ENCODE measurements at regions not wholly inside any gene's neighbourhood (a gene's known extent, or its start where the extent isn't known, plus 50 kb on each side); places are given as distances from the start of the nearest gene placed in this dataset.

DNA sequence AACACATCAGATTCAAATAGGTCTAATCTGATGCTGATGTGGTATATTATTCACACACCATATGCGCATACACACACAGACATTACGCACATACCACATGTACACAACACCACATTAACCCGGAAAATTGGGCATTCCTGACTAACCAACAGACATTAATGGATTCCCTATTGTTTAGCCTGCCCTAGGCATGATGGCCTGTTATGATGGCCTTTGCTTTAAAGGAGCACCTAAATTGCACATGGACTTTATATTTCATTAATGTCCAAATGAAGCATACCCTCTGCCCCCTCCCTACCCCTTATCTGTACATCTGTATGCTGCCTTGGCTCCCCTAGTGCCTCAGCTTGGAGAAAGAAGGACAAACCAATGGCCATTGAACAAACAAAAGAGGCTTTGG lies 127.7 kb upstream of the PRLR start:
- no peak for DNase-seq
- H3K27ac ChIP-seq (ENCODE audit: insufficient read depth, low read length, poor library complexity, severe bottlenecking) = no peak overlapping the region
- H3K27me3 ChIP-seq (replicated peaks; ENCODE audit: control insufficient read depth, insufficient read depth, low read length, poor library complexity, severe bottlenecking) = no peaks in the 10 kb centered on the region
- H3K4me1 ChIP-seq (ENCODE audit: control insufficient read depth, insufficient read depth, low read length, poor library complexity, severe bottlenecking) = no peaks in the 10 kb centered on the region
- H3K9me3 ChIP-seq (ENCODE audit: control insufficient read depth, low read length) = no peaks in the 10 kb centered on the region
- H3K36me3 ChIP-seq (ENCODE audit: control insufficient read depth, insufficient read depth, low read length) = no peaks in the 10 kb centered on the region
- no peak overlapping the region for H3K4me3 ChIP-seq (ENCODE audit: insufficient read depth, low read depth, low read length, poor library complexity, severe bottlenecking)

GRCh38 chr5:35356725-35357124 lies 126.4 kb upstream of the PRLR start:
- Histone ChIP-seq H3K4me1 (ENCODE audit: control insufficient read depth, insufficient read depth, low read length, poor library complexity, severe bottlenecking) (no peaks in the 10 kb centered on the region), H3K9me3 (ENCODE audit: control insufficient read depth, low read length) (no peaks in the 10 kb centered on the region), H3K27ac (ENCODE audit: insufficient read depth, low read length, poor library complexity, severe bottlenecking) (no peak overlapping the region), H3K36me3 (ENCODE audit: control insufficient read depth, insufficient read depth, low read length) (no peaks in the 10 kb centered on the region), H3K27me3 (replicated peaks; ENCODE audit: control insufficient read depth, insufficient read depth, low read length, poor library complexity, severe bottlenecking) (no peaks in the 10 kb centered on the region), H3K4me3 (ENCODE audit: insufficient read depth, low read depth, low read length, poor library complexity, severe bottlenecking) (no peak overlapping the region)
- no peak for DNase-seq

- no peak for DNase-seq
- no peaks in the 10 kb centered on the region for H3K27me3 ChIP-seq (replicated peaks; ENCODE audit: control insufficient read depth, insufficient read depth, low read length, poor library complexity, severe bottlenecking)
- H3K36me3 ChIP-seq (ENCODE audit: control insufficient read depth, insufficient read depth, low read length) = no peaks in the 10 kb centered on the region
- no peak overlapping the region for H3K4me3 ChIP-seq (ENCODE audit: insufficient read depth, low read depth, low read length, poor library complexity, severe bottlenecking)
- no peaks in the 10 kb centered on the region for H3K4me1 ChIP-seq (ENCODE audit: control insufficient read depth, insufficient read depth, low read length, poor library complexity, severe bottlenecking)
- no peak overlapping the region for H3K27ac ChIP-seq (ENCODE audit: insufficient read depth, low read length, poor library complexity, severe bottlenecking)
- H3K9me3 ChIP-seq (ENCODE audit: control insufficient read depth, low read length) = no peaks in the 10 kb centered on the region
Observed at GRCh38 chr5:35354751-35355150, 124.5 kb upstream of the PRLR start.

DNA sequence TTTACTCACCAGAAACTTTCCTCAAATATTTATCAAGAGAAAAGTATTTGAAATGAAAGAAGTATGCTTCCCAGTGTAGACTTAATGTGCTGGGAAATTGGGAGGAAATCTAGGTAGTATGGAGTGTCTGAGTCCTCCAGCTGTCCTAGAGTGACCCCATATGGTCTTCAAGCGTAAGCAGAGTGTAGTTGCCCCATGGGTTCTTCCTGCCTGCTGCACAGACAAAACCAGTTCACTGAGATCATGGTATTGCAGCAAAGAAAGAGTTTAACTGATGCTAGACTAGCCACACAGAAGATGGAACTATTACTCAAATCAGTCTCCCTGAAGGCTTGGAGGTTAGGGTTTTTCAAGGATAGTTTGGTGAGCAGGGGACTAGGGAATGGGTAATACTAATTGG lies 114.9 kb upstream of the PRLR start:
- Histone ChIP-seq H3K4me1 (ENCODE audit: control insufficient read depth, insufficient read depth, low read length, poor library complexity, severe bottlenecking) (no peaks in the 10 kb centered on the region), H3K4me3 (ENCODE audit: insufficient read depth, low read depth, low read length, poor library complexity, severe bottlenecking) (no peak overlapping the region), H3K27ac (ENCODE audit: insufficient read depth, low read length, poor library complexity, severe bottlenecking) (no peak overlapping the region), H3K9me3 (ENCODE audit: control insufficient read depth, low read length) (no peaks in the 10 kb centered on the region), H3K27me3 (replicated peaks; ENCODE audit: control insufficient read depth, insufficient read depth, low read length, poor library complexity, severe bottlenecking) (no peaks in the 10 kb centered on the region), H3K36me3 (ENCODE audit: control insufficient read depth, insufficient read depth, low read length) (no peaks in the 10 kb centered on the region)
- no peak for DNase-seq

- no peaks in the 10 kb centered on the region for H3K27me3 ChIP-seq (replicated peaks; ENCODE audit: control insufficient read depth, insufficient read depth, low read length, poor library complexity, severe bottlenecking)
- H3K9me3 ChIP-seq (ENCODE audit: control insufficient read depth, low read length) = no peaks in the 10 kb centered on the region
- no peak overlapping the region for H3K27ac ChIP-seq (ENCODE audit: insufficient read depth, low read length, poor library complexity, severe bottlenecking)
- no peaks in the 10 kb centered on the region for H3K36me3 ChIP-seq (ENCODE audit: control insufficient read depth, insufficient read depth, low read length)
- no peak for DNase-seq
- H3K4me3 ChIP-seq (ENCODE audit: insufficient read depth, low read depth, low read length, poor library complexity, severe bottlenecking) = no peak overlapping the region
- no peaks in the 10 kb centered on the region for H3K4me1 ChIP-seq (ENCODE audit: control insufficient read depth, insufficient read depth, low read length, poor library complexity, severe bottlenecking)
Observed at GRCh38 chr5:35342664-35343063, 112.4 kb upstream of the PRLR start.

DNA sequence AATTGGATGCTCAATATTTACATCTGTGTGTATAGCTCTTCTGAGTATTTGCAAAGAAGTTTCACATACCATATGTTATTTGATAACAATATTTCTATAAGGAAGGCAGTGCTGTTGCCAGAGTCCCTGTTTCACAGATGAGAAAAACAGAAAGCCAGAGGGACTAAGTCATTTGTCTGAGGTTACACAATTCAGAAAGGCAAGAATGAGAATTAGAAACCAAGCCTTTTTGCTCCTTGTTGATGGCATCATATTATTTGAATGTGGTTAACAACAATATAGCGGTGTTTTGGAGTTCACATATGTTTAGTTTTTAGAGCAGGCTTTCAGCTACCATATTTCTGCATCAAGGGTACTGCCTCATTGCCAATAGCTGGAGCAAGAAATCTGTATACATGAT lies 110.9 kb upstream of the PRLR start:
- Histone ChIP-seq H3K4me1 (ENCODE audit: control insufficient read depth, insufficient read depth, low read length, poor library complexity, severe bottlenecking) (no peaks in the 10 kb centered on the region), H3K27me3 (replicated peaks; ENCODE audit: control insufficient read depth, insufficient read depth, low read length, poor library complexity, severe bottlenecking) (no peaks in the 10 kb centered on the region), H3K4me3 (ENCODE audit: insufficient read depth, low read depth, low read length, poor library complexity, severe bottlenecking) (no peak overlapping the region), H3K36me3 (ENCODE audit: control insufficient read depth, insufficient read depth, low read length) (no peaks in the 10 kb centered on the region), H3K27ac (ENCODE audit: insufficient read depth, low read length, poor library complexity, severe bottlenecking) (no peak overlapping the region), H3K9me3 (ENCODE audit: control insufficient read depth, low read length) (no peaks in the 10 kb centered on the region)
- DNase-seq = no peak

GRCh38 chr5:35339616-35340100 lies 109.4 kb upstream of the PRLR start:
- Histone ChIP-seq H3K27ac (ENCODE audit: insufficient read depth, low read length, poor library complexity, severe bottlenecking) (no peak overlapping the region), H3K9me3 (ENCODE audit: control insufficient read depth, low read length) (no peaks in the 10 kb centered on the region), H3K36me3 (ENCODE audit: control insufficient read depth, insufficient read depth, low read length) (no peaks in the 10 kb centered on the region), H3K4me3 (ENCODE audit: insufficient read depth, low read depth, low read length, poor library complexity, severe bottlenecking) (no peak overlapping the region), H3K4me1 (ENCODE audit: control insufficient read depth, insufficient read depth, low read length, poor library complexity, severe bottlenecking) (no peaks in the 10 kb centered on the region), H3K27me3 (replicated peaks; ENCODE audit: control insufficient read depth, insufficient read depth, low read length, poor library complexity, severe bottlenecking) (no peaks in the 10 kb centered on the region)
- DNase-seq = no peak

- Histone ChIP-seq H3K4me3 (ENCODE audit: insufficient read depth, low read depth, low read length, poor library complexity, severe bottlenecking) (no peak overlapping the region), H3K27ac (ENCODE audit: insufficient read depth, low read length, poor library complexity, severe bottlenecking) (no peak overlapping the region), H3K36me3 (ENCODE audit: control insufficient read depth, insufficient read depth, low read length) (no peaks in the 10 kb centered on the region), H3K9me3 (ENCODE audit: control insufficient read depth, low read length) (no peaks in the 10 kb centered on the region), H3K4me1 (ENCODE audit: control insufficient read depth, insufficient read depth, low read length, poor library complexity, severe bottlenecking) (no peaks in the 10 kb centered on the region), H3K27me3 (replicated peaks; ENCODE audit: control insufficient read depth, insufficient read depth, low read length, poor library complexity, severe bottlenecking) (no peaks in the 10 kb centered on the region)
- no peak for DNase-seq
Observed at GRCh38 chr5:35339006-35339405, 108.7 kb upstream of the PRLR start.

DNA sequence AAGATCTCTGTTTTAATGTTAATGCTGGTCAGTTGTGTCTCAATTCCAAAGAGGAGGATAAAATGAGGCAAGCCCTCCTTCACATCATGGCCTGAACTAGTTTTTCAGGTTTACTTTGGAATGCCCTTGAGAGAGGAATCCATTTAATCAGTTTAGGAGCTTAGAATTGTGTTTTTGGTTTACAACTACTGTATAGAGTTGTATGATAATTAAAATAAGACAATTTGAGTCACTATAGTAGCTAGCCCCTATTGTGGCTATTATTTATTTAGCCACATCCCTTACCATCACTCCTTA lies 107.8 kb upstream of the PRLR start:
- no peaks in the 10 kb centered on the region for H3K9me3 ChIP-seq (ENCODE audit: control insufficient read depth, low read length)

GRCh38 chr5:35337340-35338156 lies 107.3 kb upstream of the PRLR start:
- no peak for DNase-seq
- H3K4me1 ChIP-seq (ENCODE audit: control insufficient read depth, insufficient read depth, low read length, poor library complexity, severe bottlenecking) = no peaks in the 10 kb centered on the region
- H3K4me3 ChIP-seq (ENCODE audit: insufficient read depth, low read depth, low read length, poor library complexity, severe bottlenecking) = no peak overlapping the region
- no peaks in the 10 kb centered on the region for H3K36me3 ChIP-seq (ENCODE audit: control insufficient read depth, insufficient read depth, low read length)
- H3K27ac ChIP-seq (ENCODE audit: insufficient read depth, low read length, poor library complexity, severe bottlenecking) = no peak overlapping the region
- H3K9me3 ChIP-seq (ENCODE audit: control insufficient read depth, low read length) = no peaks in the 10 kb centered on the region
- H3K27me3 ChIP-seq (replicated peaks; ENCODE audit: control insufficient read depth, insufficient read depth, low read length, poor library complexity, severe bottlenecking) = no peaks in the 10 kb centered on the region

More for the DNA sequence above, 107.8 kb upstream of the PRLR start:
- no peaks in the 10 kb centered on the region for H3K36me3 ChIP-seq (ENCODE audit: control insufficient read depth, insufficient read depth, low read length)
- no peak overlapping the region for H3K27ac ChIP-seq (ENCODE audit: insufficient read depth, low read length, poor library complexity, severe bottlenecking)
- no peaks in the 10 kb centered on the region for H3K4me1 ChIP-seq (ENCODE audit: control insufficient read depth, insufficient read depth, low read length, poor library complexity, severe bottlenecking)
- no peak for DNase-seq
- H3K27me3 ChIP-seq (replicated peaks; ENCODE audit: control insufficient read depth, insufficient read depth, low read length, poor library complexity, severe bottlenecking) = no peaks in the 10 kb centered on the region
- H3K4me3 ChIP-seq (ENCODE audit: insufficient read depth, low read depth, low read length, poor library complexity, severe bottlenecking) = no peak overlapping the region
